ENCODE measurements at regions not wholly inside any gene's neighbourhood (a gene's known extent, or its start where the extent isn't known, plus 50 kb on each side); places are given as distances from the start of the nearest gene placed in this dataset.

GRCh38 chr10:131779661-131780394 is 121.0 kb upstream of the PPP2R2D start:
- Histone ChIP-seq H3K79me2 (ENCODE audit: low read length) (no peaks in the 10 kb centered on the region), H3K27ac (ENCODE audit: low read length) (no peak overlapping the region), H3K4me3 (ENCODE audit: low read length) (no peak overlapping the region), H3K4me2 (ENCODE audit: low read length) (no peak overlapping the region), H2AFZ (ENCODE audit: low read length) (no peak overlapping the region), H4K20me1 (ENCODE audit: low read length) (no peaks in the 10 kb centered on the region), H3K9me3 (ENCODE audit: low read length) (no peaks in the 10 kb centered on the region), H3K4me1 (ENCODE audit: insufficient read depth, low read length) (no peaks in the 10 kb centered on the region), H3K9me2 (replicated peaks; ENCODE audit: low read length) (no peaks in the 10 kb centered on the region), H3K27me3 (ENCODE audit: low read length) (no peaks in the 10 kb centered on the region), H3K36me3 (ENCODE audit: low read depth, low read length) (no peaks in the 10 kb centered on the region), H3K9ac (ENCODE audit: low read length) (no peak overlapping the region), H3F3A (ENCODE audit: low read length, unreplicated experiment) (no peaks in the 10 kb centered on the region)
- DNase-seq, result no peak
- TF ChIP-seq EZH2 (IDR thresholded peaks at IDR 0.05; ENCODE audit: low read length, unreplicated experiment) (no peak), EZH2phosphoT487 (IDR thresholded peaks at IDR 0.05; ENCODE audit: borderline replicate concordance, low read length) (no peak), CTCF (conservative IDR thresholded peaks at IDR 0.05; ENCODE audit: low read depth, low read length) (no peak)
- intact Hi-C loops (cut with micrococcal nuclease), result loop anchor here (10.0 kb wide), 1 partner anchor 1585 kb away; no protein-coding TSS in a partner anchor
- POLR2A ChIA-PET (ENCODE audit: unreplicated experiment), result no interaction called here
- no peak for ATAC-seq
- BruUV-seq (replicated peaks), result no TSS peak
- CTCF ChIA-PET, result no interaction called here

- BruUV-seq (replicated peaks), result no TSS peak
- intact Hi-C loops (cut with micrococcal nuclease), result loop anchor here (10.0 kb wide), 1 partner anchor 1586 kb away; no protein-coding TSS in a partner anchor
- CTCF ChIA-PET, result no interaction called here
Measured at GRCh38 chr10:131781076-131781475, 119.7 kb upstream of the PPP2R2D start.

More at GRCh38 chr10:131781076-131781475, 119.7 kb upstream of the PPP2R2D start:
- H2AFZ ChIP-seq (ENCODE audit: low read length), result no peak overlapping the region
- DNase-seq, result no peak
- H3K36me3 ChIP-seq (ENCODE audit: low read depth, low read length), result no peaks in the 10 kb centered on the region
- TF ChIP-seq CTCF (conservative IDR thresholded peaks at IDR 0.05; ENCODE audit: low read depth, low read length), result no peak
- TF ChIP-seq EZH2phosphoT487 (IDR thresholded peaks at IDR 0.05; ENCODE audit: borderline replicate concordance, low read length), result no peak
- no peak for TF ChIP-seq EZH2 (IDR thresholded peaks at IDR 0.05; ENCODE audit: low read length, unreplicated experiment)
- no peaks in the 10 kb centered on the region for H3K79me2 ChIP-seq (ENCODE audit: low read length)
- no peaks in the 10 kb centered on the region for H3K9me3 ChIP-seq (ENCODE audit: low read length)
- no peaks in the 10 kb centered on the region for H4K20me1 ChIP-seq (ENCODE audit: low read length)
- H3K27ac ChIP-seq (ENCODE audit: low read length), result no peak overlapping the region
- ATAC-seq, result no peak
- no peaks in the 10 kb centered on the region for H3K9me2 ChIP-seq (replicated peaks; ENCODE audit: low read length)
- POLR2A ChIA-PET (ENCODE audit: unreplicated experiment), result no interaction called here
- H3K4me2 ChIP-seq (ENCODE audit: low read length), result no peak overlapping the region
- no peak overlapping the region for H3K4me3 ChIP-seq (ENCODE audit: low read length)
- H3F3A ChIP-seq (ENCODE audit: low read length, unreplicated experiment), result no peaks in the 10 kb centered on the region
- H3K27me3 ChIP-seq (ENCODE audit: low read length), result no peaks in the 10 kb centered on the region
- H3K4me1 ChIP-seq (ENCODE audit: insufficient read depth, low read length), result no peaks in the 10 kb centered on the region
- H3K9ac ChIP-seq (ENCODE audit: low read length), result no peak overlapping the region
